Retina (tissue), 1 donor: ENCODE measurements at regions not wholly inside any gene's neighbourhood (a gene's known extent, or its start where the extent isn't known, plus 50 kb on each side); places are given as distances from the start of the nearest gene placed in this dataset.

Experiments
- DNase-seq: peaks from one replicate; pipeline ENCODE4 v3.0.0-alpha.2; 2016

- DNase-seq, result no peak
Measured at GRCh38 chr13:99125326-99125915, 75.2 kb upstream of the UBAC2 start.

GRCh38 chr13:99126821-99127220, 73.8 kb upstream of the UBAC2 start:
- DNase-seq, result no peak

DNA sequence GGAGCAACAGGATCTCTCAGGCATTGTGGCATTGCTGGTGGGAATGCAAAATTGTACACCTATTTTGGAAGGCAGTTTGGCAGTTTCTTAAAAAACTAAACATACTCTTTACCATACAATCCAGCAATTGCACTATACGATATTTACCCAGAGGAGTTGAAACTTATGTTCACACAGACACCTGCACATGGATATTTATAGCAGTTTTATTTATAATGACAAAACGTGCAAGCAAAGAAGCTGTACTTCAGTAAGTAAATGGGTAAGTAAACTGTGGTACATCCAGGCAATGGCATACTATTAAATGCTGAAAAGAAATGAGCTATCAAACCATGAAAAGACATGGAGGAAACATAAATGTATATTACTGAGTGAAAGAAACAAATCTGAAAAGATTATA, 71.6 kb upstream of the UBAC2 start:
- DNase-seq, result no peak

DNA sequence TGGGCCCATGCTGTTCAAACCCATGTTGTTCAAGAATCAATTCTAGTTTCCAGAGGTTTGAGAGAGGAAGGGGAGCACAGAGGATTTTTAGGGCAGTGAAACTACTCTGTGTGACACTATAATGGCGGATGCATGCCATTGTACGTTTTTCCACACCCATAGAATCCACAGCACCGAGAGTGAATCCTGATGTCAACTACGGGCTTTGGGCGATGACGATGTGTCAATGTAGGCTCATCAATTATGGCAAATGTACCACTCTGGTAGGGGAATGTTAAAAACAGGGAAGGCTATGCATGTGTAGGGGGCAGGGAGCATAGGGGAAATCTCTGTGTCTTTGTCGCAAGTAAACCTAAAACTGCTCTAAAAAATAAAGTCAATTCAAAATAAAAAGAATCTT, 70.7 kb upstream of the UBAC2 start:
- no peak for DNase-seq

- DNase-seq, result no peak
Measured at GRCh38 chr13:99131410-99131809, 69.2 kb upstream of the UBAC2 start.

DNA sequence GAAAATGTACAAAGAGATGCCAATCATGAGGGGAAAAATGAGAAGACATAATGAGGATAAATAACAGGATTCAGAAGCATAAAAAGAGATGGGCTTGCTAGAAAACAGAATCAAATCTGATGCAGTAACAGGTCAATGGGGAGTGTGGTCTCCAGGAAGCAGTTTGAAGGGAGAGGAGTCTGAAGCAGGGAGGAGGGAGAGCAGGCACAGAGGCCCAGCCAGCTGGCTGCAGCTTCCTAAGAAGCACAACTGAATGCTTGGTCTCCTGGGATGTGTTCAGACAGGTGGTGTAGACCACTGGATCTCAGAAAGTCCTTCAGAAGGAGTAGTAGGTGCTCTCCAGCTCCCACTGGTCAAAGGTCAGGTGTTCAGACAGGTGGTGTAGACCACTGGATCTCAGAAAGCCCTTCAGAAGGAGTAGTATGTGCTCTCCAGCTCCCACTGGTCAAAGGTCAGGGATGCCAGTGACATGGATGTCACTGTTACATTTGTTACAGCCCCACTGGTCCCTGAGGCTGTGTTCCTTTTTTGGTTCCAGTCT, 68.3 kb upstream of the UBAC2 start:
- no peak for DNase-seq

- DNase-seq, result peak; percentile 69
Measured at GRCh38 chr13:99133230-99133629, 67.4 kb upstream of the UBAC2 start.

- DNase-seq, result peak; percentile 80
Measured at GRCh38 chr13:99133848-99134247, 66.8 kb upstream of the UBAC2 start.

DNA sequence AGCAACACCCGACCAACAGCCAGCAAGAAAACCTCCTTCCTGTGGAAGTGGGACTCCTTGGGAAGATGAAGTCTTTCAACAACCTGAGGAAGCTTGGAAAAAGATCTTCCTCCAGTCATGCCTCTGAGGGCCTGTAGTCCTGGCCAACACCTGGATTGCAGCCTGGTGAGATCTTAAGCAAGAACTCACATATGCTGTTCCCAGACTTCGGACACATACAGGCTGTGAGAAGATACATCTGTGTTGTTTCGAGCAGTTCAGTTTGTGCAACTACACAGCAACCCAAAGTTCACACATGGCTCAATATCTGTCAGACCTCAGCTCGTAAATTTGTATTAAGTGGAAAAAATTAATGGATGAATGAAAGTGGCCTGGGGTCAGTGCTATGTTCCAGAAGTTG, 65.1 kb upstream of the UBAC2 start:
- no peak for DNase-seq

DNA sequence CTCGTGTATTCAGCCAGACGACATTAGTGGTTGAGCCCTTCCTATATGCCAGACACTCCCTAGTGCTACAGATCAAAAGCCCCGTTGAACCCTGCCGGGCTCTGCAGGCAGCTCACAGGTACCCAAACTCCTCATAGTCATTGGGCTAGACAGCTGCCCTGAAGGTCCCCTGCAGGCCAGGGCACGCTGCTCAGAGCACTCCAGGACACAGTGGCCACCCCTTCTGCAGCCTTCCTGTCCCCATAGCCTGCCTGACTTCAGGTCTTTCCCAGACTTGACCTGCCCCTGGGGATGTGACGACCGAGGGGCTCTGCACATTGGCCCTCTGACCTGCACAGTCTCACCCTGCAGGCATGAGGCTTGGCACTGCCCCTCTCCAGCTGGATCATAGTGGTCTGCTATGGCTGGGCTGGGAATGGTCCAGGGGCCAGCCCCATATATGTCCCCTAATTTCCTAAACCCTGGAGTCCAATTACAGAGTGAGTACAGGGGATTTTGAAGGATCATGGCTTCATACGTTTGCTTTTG, 64.2 kb upstream of the UBAC2 start:
- no peak for DNase-seq

DNA sequence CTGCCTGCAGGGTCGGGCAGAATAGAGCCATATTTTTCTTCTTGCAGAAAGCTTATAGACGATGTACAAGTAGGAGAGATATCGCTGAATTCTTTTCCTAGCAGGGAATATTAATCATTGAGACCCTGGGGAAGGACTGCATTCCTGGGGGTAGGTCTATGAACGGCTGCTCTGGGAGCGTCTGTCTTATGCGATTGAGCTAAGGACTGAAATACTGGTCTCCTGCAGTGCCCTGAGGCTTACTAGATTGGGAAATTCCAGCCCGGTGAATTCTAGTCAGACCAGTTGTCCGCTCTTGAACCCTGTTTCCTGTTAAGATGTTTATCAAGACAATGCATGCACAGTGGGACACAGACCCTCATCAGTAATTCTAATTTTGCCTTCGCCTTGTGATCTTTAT, 59.8 kb upstream of the UBAC2 start:
- no peak for DNase-seq

GRCh38 chr13:99143904-99144303, 56.8 kb upstream of the UBAC2 start:
- DNase-seq, result no peak

DNA sequence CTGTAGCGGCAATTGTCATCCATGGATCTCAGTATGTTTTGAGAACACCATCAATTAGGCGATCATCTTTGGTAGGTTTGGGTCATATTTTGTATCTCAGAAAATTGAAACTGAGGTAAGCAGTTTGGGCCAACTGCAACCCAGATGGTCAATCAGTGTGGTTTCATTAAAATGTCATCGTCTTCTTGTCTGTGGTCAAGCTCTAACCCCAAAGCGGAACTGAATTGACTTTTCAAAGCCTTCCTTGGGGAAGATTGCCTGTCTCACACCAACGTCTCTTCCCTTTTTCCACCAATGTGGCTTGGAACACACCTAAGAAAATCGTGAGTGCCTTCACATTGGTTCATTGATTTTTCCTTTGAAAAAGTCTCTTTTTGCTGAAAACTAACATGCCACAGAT, 56.3 kb upstream of the UBAC2 start:
- DNase-seq, result no peak

DNA sequence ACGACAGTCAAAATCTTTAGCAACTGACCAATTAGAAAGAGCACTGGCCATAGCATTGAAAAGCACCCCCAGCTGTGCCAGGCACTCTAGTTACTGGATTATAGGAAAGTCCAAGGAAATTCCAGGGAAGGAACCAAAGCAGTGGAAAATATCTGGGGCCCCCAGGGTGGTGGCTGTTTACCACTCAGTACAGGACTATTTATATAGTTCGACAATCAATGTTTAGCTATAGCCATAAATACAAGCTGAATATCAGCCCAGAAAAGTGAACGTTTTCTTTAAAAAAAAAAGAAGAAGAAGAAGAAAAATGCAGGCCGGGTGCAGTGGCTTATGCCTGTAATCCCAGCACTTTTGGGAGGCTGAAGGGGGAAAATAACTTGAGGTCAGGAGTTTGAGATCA, 55.2 kb upstream of the UBAC2 start:
- DNase-seq, result no peak

DNA sequence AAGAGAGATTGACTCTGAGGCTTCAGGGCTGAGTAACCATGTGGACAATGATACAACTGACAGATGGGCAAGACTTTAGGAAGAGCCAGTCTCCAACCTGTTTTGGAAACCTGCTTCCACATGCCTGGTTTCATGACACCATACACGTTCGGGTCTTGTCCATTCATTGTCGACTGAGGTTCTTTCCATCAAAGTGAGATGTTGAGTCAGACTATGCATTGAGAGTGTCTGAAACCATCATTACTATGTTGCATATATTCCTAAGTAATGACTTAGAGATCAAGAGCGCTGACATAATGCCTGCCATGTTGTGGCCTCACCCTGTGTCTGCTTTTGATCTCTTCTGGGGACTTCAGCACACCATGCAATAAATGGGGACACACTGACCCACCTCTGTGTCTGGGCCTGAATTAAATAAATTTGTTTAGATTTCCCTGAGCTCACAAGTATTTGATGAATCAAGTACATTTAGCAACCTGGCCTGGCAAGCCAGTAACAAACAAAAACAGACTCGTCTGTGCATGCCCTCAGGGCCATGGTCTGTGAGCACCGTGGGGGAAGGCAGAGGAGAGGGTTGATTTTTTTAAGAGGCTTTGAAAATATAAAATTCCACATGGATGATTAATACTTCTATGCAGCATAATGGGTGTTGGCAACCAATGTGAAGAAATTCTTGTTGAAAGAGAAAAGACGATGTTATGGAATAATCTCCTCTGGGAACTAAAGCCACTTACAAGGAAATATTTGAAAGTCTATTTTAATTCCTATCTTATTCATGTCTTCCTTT, 49.9 kb upstream of the UBAC2 start:
- no peak for DNase-seq
